Esophagus squamous epithelium (tissue), 5 donors: ENCODE measurements at regions not wholly inside any gene's neighbourhood (a gene's known extent, or its start where the extent isn't known, plus 50 kb on each side); places are given as distances from the start of the nearest gene placed in this dataset.

Experiments
- DNase-seq: peaks from one replicate; lab custom pipeline; 2025; lab: John Stamatoyannopoulos, UW
- H3K27ac ChIP-seq, 4 donors: fragments of 200-600 bp; sonication (generic); one replicate each; pipeline ENCODE4 v1.5.1; 2016 to 2019; ENCODE audit warnings: mild to moderate bottlenecking in 1 of 4
- H3K27me3 ChIP-seq, 4 donors: fragments of 200-600 bp; sonication (generic); 1 replicate in 3 of 4; 2 replicates in 1 of 4; pipeline versions ENCODE4 v1.5.1 to v1.6.0; 2017 to 2021; ENCODE audit warnings: antibody characterized with exemption in 1 of 4
- H3K36me3 ChIP-seq, 3 donors: fragments of 200-600 bp; sonication (generic); one replicate each; pipeline ENCODE4 v1.5.1; 2016 to 2019
- H3K4me1 ChIP-seq, 3 donors: fragments of 200-600 bp; sonication (generic); one replicate each; pipeline ENCODE4 v1.5.1; 2017 to 2019
- H3K4me3 ChIP-seq, 4 donors: fragments of 200-600 bp; sonication (generic); 1 replicate in 3 of 4; 2 replicates in 1 of 4; pipeline ENCODE4 v1.5.1; 2016 to 2019; ENCODE audit warnings: mild to moderate bottlenecking in 2 of 4, moderate library complexity in 1 of 4
- H3K9me3 ChIP-seq, 3 donors: fragments of 200-600 bp; sonication (generic); one replicate each; pipeline ENCODE4 v1.5.1; 2016 to 2019
- CTCF ChIP-seq, 6 experiments: fragments of 450-650 bp in 4 of 6; fragments of 200-600 bp in 2 of 6; sonication (generic) in 2 of 6; IDR thresholded peaks; one replicate each; pipeline ENCODE4 v1.5.1; 2016 to 2019; ENCODE audit warnings: antibody characterized with exemption in 6 of 6, mild to moderate bottlenecking in 4 of 6, moderate library complexity in 4 of 6
- POLR2A ChIP-seq, 4 donors: fragments of 450-650 bp; IDR thresholded peaks; one replicate each; pipeline ENCODE4 v1.6.1; 2017; ENCODE audit warnings: antibody characterized with exemption in 4 of 4, mild to moderate bottlenecking in 4 of 4, moderate library complexity in 3 of 4
- WGBS, 2 donors: methylation state at CpG; one replicate each; pipeline ENCODE4 v1.1.5; 2018; 5-methylcytosine and 5-hydroxymethylcytosine counted together
- intact Hi-C: fragments of 100-400 bp; cut with DNase I; formaldehyde crosslinking; loops from one replicate; pipeline ENCODE4 v1.15.0; 2022
- donor health status: DM: yes; HTN: yes; CAD: no.

DNA sequence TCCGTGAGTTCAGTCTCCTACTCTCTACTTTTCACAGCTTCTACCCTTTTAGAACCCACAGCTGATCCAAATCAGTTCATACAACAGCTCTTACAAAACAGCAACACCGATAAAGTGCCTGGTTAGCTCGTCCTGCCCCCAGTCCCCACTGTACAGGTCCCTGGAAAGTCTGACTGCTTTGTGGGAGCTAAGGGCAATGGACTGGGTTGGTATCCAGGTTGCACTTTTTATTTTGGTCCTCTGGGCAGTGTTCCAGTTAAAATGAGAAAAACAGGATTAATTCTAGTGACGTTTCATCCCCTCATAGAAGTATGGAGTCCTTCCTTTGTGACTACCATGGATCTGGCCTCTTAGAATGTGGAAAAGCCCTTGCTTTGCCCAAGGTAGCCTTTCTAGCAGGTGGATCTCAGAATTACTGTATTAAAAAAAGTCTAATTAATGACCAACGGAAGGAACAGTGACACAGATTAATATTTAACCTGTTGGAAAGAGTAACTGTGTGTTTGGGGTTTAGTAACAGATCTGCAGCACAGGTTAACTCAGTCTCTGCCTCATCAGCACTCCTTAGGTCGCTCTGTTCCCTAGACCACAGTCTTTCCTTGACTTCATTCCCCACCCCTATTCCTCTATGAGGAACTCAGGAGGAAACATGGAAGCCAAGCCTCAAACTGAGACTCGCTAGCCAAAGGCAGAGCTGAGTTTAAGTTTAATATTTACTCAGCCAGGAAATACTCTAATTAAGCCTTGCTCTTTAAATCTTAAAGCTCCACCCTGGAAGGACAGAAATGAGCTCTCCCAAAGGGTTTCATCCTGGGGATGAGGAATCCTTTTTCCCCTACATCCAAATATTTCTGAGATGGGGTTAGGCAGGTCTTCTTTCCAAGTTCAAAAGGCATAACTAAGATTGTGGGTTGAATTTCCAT, 52.8 kb upstream of the ITGA6 start:
- peaks cover 0 to 3% (median 0%) of the 10 kb centered on the region in 4 donors for H3K27me3 ChIP-seq
- no peak overlapping the region for H3K27ac ChIP-seq
- intact Hi-C loops, result no loop called here
- TF ChIP-seq POLR2A (IDR thresholded peaks at IDR 0.05) (no peak), CTCF (IDR thresholded peaks at IDR 0.05) (no peak)
- H3K36me3 ChIP-seq, result no peaks in the 10 kb centered on the region
- no peak overlapping the region for H3K4me3 ChIP-seq
- 70 to 79% methylated on average over 7 of the region's 7 CpGs for WGBS, 2 donors
- no peak for DNase-seq
- peaks cover 0 to 17% (median 5%) of the 10 kb centered on the region in 3 donors for H3K4me1 ChIP-seq
- peaks cover 0 to 14% (median 0%) of the 10 kb centered on the region in 3 donors for H3K9me3 ChIP-seq

- Histone ChIP-seq H3K27ac (no peak overlapping the region), H3K36me3 (no peaks in the 10 kb centered on the region), H3K4me1 (peaks cover 0 to 17% (median 5%) of the 10 kb centered on the region in 3 donors), H3K27me3 (peaks cover 0 to 3% (median 0%) of the 10 kb centered on the region in 4 donors), H3K9me3 (peaks cover 0 to 8% (median 0%) of the 10 kb centered on the region in 3 donors), H3K4me3 (no peak overlapping the region)
- DNase-seq, result no peak
- 36 to 56% methylated on average over 1 to 2 of the region's 2 CpGs for WGBS, 2 donors
- no peak for TF ChIP-seq CTCF (IDR thresholded peaks at IDR 0.05)
- no peak for TF ChIP-seq POLR2A (IDR thresholded peaks at IDR 0.05)
- intact Hi-C loops, result no loop called here
These were observed 52.1 kb upstream of the ITGA6 start for GRCh38 chr2:172375251-172375650.

- 90 to 98% methylated on average over 5 of the region's 5 CpGs for WGBS, 2 donors
- intact Hi-C loops, result no loop called here
- Histone ChIP-seq H3K9me3 (peaks cover 0 to 1% (median 0%) of the 10 kb centered on the region in 3 donors), H3K27me3 (peaks cover 0 to 3% (median 0%) of the 10 kb centered on the region in 4 donors), H3K4me1 (peaks cover 0 to 17% (median 5%) of the 10 kb centered on the region in 3 donors), H3K27ac (no peak overlapping the region), H3K4me3 (no peak overlapping the region), H3K36me3 (no peaks in the 10 kb centered on the region)
- no peak for DNase-seq
- no peak for TF ChIP-seq CTCF (IDR thresholded peaks at IDR 0.05)
- TF ChIP-seq POLR2A (IDR thresholded peaks at IDR 0.05), result no peak
These were observed 51.4 kb upstream of the ITGA6 start for GRCh38 chr2:172376016-172376415.

- DNase-seq, result no peak
- Histone ChIP-seq H3K4me3 (no peak overlapping the region), H3K27ac (no peak overlapping the region), H3K27me3 (no peaks in the 10 kb centered on the region), H3K4me1 (peaks cover 0 to 17% (median 5%) of the 10 kb centered on the region in 3 donors), H3K9me3 (no peaks in the 10 kb centered on the region), H3K36me3 (no peaks in the 10 kb centered on the region)
- intact Hi-C loops, result no loop called here
- no peak for TF ChIP-seq POLR2A (IDR thresholded peaks at IDR 0.05)
- no peak for TF ChIP-seq CTCF (IDR thresholded peaks at IDR 0.05)
- WGBS, 2 donors, result 71 to 73% methylated on average over 5 of the region's 5 CpGs
These were observed 50.8 kb upstream of the ITGA6 start for GRCh38 chr2:172376505-172377125.

GRCh38 chr2:172377408-172377807, 50.0 kb upstream of the ITGA6 start:
- intact Hi-C loops, result no loop called here
- TF ChIP-seq CTCF (IDR thresholded peaks at IDR 0.05), result no peak
- no peak for TF ChIP-seq POLR2A (IDR thresholded peaks at IDR 0.05)
- H3K4me1 ChIP-seq, result peaks cover 0 to 13% (median 5%) of the 10 kb centered on the region in 3 donors
- no peak overlapping the region for H3K4me3 ChIP-seq
- no peaks in the 10 kb centered on the region for H3K36me3 ChIP-seq
- no peaks in the 10 kb centered on the region for H3K9me3 ChIP-seq
- no peak for DNase-seq
- H3K27me3 ChIP-seq, result no peaks in the 10 kb centered on the region
- WGBS, 2 donors, result 92 to 100% methylated on average over 2 to 3 of the region's 3 CpGs
- no peak overlapping the region for H3K27ac ChIP-seq
